SK-N-SH treated with all-trans-retinoic acid at 6 μM for 48 hours (cell line): ENCODE measurements at regions not wholly inside any gene's neighbourhood (a gene's known extent, or its start where the extent isn't known, plus 50 kb on each side); places are given as distances from the start of the nearest gene placed in this dataset.

Source experiments
- ATAC-seq: fragments of 200-7000 bp; cut with Tn5 transposase; 3 replicates; pipeline ENCODE4 v1.9.1; 2020; ENCODE audit warnings: mild to moderate bottlenecking, moderate library complexity
- ARNTL ChIP-seq: fragments of 450-650 bp; formaldehyde crosslinking; IDR thresholded peaks from 2 replicates; pipeline ENCODE4 v1.5.0; 2020; ENCODE audit warnings: low read depth, mild to moderate bottlenecking, moderate library complexity, borderline replicate concordance
- BACH2 ChIP-seq: fragments of 250-450 bp; sonication (Bioruptor Pico); IDR thresholded peaks from 2 replicates; pipeline ENCODE4 v1.9.0; 2021; ENCODE audit warnings: mild to moderate bottlenecking, borderline replicate concordance
- CREB5 ChIP-seq: fragments of 250-450 bp; sonication (Bioruptor Pico); IDR thresholded peaks from 2 replicates; pipeline ENCODE4 v1.5.1; 2020; ENCODE audit warnings: low read depth, mild to moderate bottlenecking, moderate library complexity
- CSDC2 ChIP-seq: fragments of 250-450 bp; sonication (Bioruptor Pico); IDR thresholded peaks from 2 replicates; pipeline ENCODE4 v1.5.0; 2020; ENCODE audit warnings: mild to moderate bottlenecking, moderate library complexity
- CSRNP3 ChIP-seq: fragments of 250-450 bp; sonication (Bioruptor Pico); IDR thresholded peaks from 2 replicates; pipeline ENCODE4 v1.5.1; 2021; ENCODE audit warnings: mild to moderate bottlenecking, moderate library complexity
- ESRRG ChIP-seq: fragments of 250-450 bp; sonication (Bioruptor Pico); IDR thresholded peaks from 2 replicates; pipeline ENCODE4 v1.6.1; 2021; ENCODE audit warnings: mild to moderate bottlenecking
- GLIS3 ChIP-seq: fragments of 250-450 bp; sonication (Bioruptor Pico); IDR thresholded peaks from 2 replicates; pipeline ENCODE4 v1.5.0; 2020; ENCODE audit warnings: mild to moderate bottlenecking, moderate library complexity
- ISL1 ChIP-seq: fragments of 250-450 bp; sonication (Bioruptor Pico); IDR thresholded peaks from 2 replicates; pipeline ENCODE4 v2.1.2; 2022; ENCODE audit warnings: mild to moderate bottlenecking, moderate library complexity
- OSR1 ChIP-seq: fragments of 250-450 bp; sonication (Bioruptor Pico); IDR thresholded peaks from 2 replicates; pipeline ENCODE4 v1.8.0; 2022; ENCODE audit warnings: moderate library complexity, mild to moderate bottlenecking, inconsistent platforms
- PATZ1 ChIP-seq: fragments of 250-450 bp; sonication (Bioruptor Pico); IDR thresholded peaks from 2 replicates; pipeline ENCODE4 v1.8.0; 2020; ENCODE audit warnings: mild to moderate bottlenecking, moderate library complexity, borderline replicate concordance
- POU6F1 ChIP-seq: fragments of 250-450 bp; sonication (Bioruptor Pico); IDR thresholded peaks from 2 replicates; pipeline ENCODE4 v1.8.0; 2021; ENCODE audit warnings: low read depth, mild to moderate bottlenecking, moderate library complexity, borderline replicate concordance
- PPARA ChIP-seq: fragments of 250-450 bp; sonication (Bioruptor Pico); IDR thresholded peaks from 2 replicates; pipeline ENCODE4 v1.5.0; 2020; ENCODE audit warnings: mild to moderate bottlenecking, borderline replicate concordance
- RARB ChIP-seq: fragments of 250-450 bp; sonication (Bioruptor Pico); IDR thresholded peaks from 2 replicates; pipeline ENCODE4 v1.8.0; 2021; ENCODE audit warnings: mild to moderate bottlenecking, moderate library complexity
- SNAI2 ChIP-seq: fragments of 250-450 bp; sonication (Bioruptor Pico); IDR thresholded peaks from 2 replicates; pipeline ENCODE4 v1.5.0; 2020; ENCODE audit warnings: mild to moderate bottlenecking, moderate library complexity
- TCF4 ChIP-seq: fragments of 250-450 bp; sonication (Bioruptor Pico); IDR thresholded peaks from 2 replicates; pipeline ENCODE4 v1.8.0; 2021; ENCODE audit warnings: mild to moderate bottlenecking, moderate library complexity, borderline replicate concordance
- TOX ChIP-seq: fragments of 250-450 bp; sonication (Bioruptor Pico); IDR thresholded peaks from 2 replicates; pipeline ENCODE4 v1.8.0; 2021; ENCODE audit warnings: mild to moderate bottlenecking, moderate library complexity, borderline replicate concordance
- TSHZ2 ChIP-seq: fragments of 250-450 bp; sonication (Bioruptor Pico); IDR thresholded peaks from 2 replicates; pipeline ENCODE4 v1.5.0; 2020; ENCODE audit warnings: mild to moderate bottlenecking, moderate library complexity
- ZC3H10 ChIP-seq: fragments of 250-450 bp; sonication (Bioruptor Pico); IDR thresholded peaks from 2 replicates; pipeline ENCODE4 v1.5.1; 2021; ENCODE audit warnings: mild to moderate bottlenecking, moderate library complexity
- ZFP3 ChIP-seq: fragments of 250-450 bp; sonication (Bioruptor Pico); IDR thresholded peaks from 2 replicates; pipeline ENCODE4 v1.5.0; 2020; ENCODE audit warnings: mild to moderate bottlenecking, moderate library complexity
- ZNF565 ChIP-seq: fragments of 450-650 bp; formaldehyde crosslinking; conservative IDR thresholded peaks from 2 replicates; pipeline ENCODE4 v1.5.0; 2020; ENCODE audit warnings: low read depth, mild to moderate bottlenecking, moderate library complexity
- ZNF70 ChIP-seq: fragments of 450-650 bp; formaldehyde crosslinking; IDR thresholded peaks from 2 replicates; pipeline ENCODE4 v1.5.0; 2020; ENCODE audit warnings: mild to moderate bottlenecking, moderate library complexity
- ZNF8 ChIP-seq: fragments of 450-650 bp; formaldehyde crosslinking; IDR thresholded peaks from 2 replicates; pipeline ENCODE4 v1.5.0; 2020; ENCODE audit warnings: mild to moderate bottlenecking, moderate library complexity

- TF ChIP-seq ZC3H10 (CRISPR knock-in tag) = no peak
- TF ChIP-seq ZNF70 (CRISPR knock-in tag) = no peak
- TF ChIP-seq ZNF565 (CRISPR knock-in tag) = no peak
- no peak for TF ChIP-seq POU6F1
- TF ChIP-seq RARB (CRISPR knock-in tag) = no peak
- TF ChIP-seq TCF4 (CRISPR knock-in tag) = no peak
- no peak for TF ChIP-seq OSR1
- no peak for TF ChIP-seq SNAI2 (CRISPR knock-in tag)
- TF ChIP-seq PATZ1 (CRISPR knock-in tag) = no peak
- no peak for TF ChIP-seq TOX (CRISPR knock-in tag)
- ATAC-seq = no peak
Observed at GRCh38 chrX:42585842-42586621, 191.9 kb downstream of the PPP1R2C start.

GRCh38 chrX:42577936-42578470 is 200.0 kb downstream of the PPP1R2C start:
- TF ChIP-seq SNAI2 (CRISPR knock-in tag) (no peak), CSRNP3 (CRISPR knock-in tag) (no peak), PATZ1 (CRISPR knock-in tag) (no peak), ZNF8 (CRISPR knock-in tag) (no peak), TSHZ2 (CRISPR knock-in tag) (no peak), CSDC2 (no peak), ZC3H10 (CRISPR knock-in tag) (no peak), ARNTL (no peak), CREB5 (no peak), TCF4 (CRISPR knock-in tag) (no peak), ISL1 (CRISPR knock-in tag) (no peak), PPARA (CRISPR knock-in tag) (no peak), OSR1 (no peak), ESRRG (CRISPR knock-in tag) (no peak), RARB (CRISPR knock-in tag) (no peak), BACH2 (CRISPR knock-in tag) (no peak), POU6F1 (no peak), GLIS3 (CRISPR knock-in tag) (no peak), ZFP3 (CRISPR knock-in tag) (no peak), ZNF70 (CRISPR knock-in tag) (no peak)
- no peak for ATAC-seq
